HepG2 (cell line): ENCODE measurements at regions not wholly inside any gene's neighbourhood (a gene's known extent, or its start where the extent isn't known, plus 50 kb on each side); places are given as distances from the start of the nearest gene placed in this dataset.

Experiments
- ATAC-seq: fragments of 200-7000 bp; cut with Tn5 transposase; 3 replicates; pipeline ENCODE4 v1.9.1; 2020; ENCODE audit warnings: mild to moderate bottlenecking, moderate library complexity
- BruUV-seq: library from RNA; stranded (reverse); fragments of 400-500 nt; replicated peaks from 2 replicates; lab custom pipeline; 2021; lab: Mats Ljungman, UMichigan
- CTCF ChIA-PET: fragments of 300-600 bp; formaldehyde crosslinking; extraction: SDS; loops from one replicate; lab custom pipeline; 2021; ENCODE audit warnings: low total read pairs, inconsistent platforms, low intra/inter-chr PET ratio; lab: Yijun Ruan, JAX
- POLR2A ChIA-PET: fragments of 350-600 bp; sonication (Branson Sonifier 250); formaldehyde crosslinking; loops from one replicate; lab custom pipeline; 2020; ENCODE audit warnings: antibody characterized with exemption, inconsistent platforms; lab: Yijun Ruan, JAX
- DNase-seq: peaks from one replicate; pipeline ENCODE4 v3.0.0-alpha.2; 2015; ENCODE audit warnings: low spot score
- FAIRE-seq: peaks from 3 replicates; lab custom pipeline; 2011; peaks lifted over from hg19 to GRCh38; lab: Jason Lieb, UNC
- H2AFZ ChIP-seq: one replicate; pipeline ENCODE4 v1.6.1; 2011; ENCODE audit warnings: low read length, inconsistent platforms
- H3K27ac ChIP-seq: fragments of 300-600 bp; 3 replicates; pipeline ENCODE4 v1.8.0; 2011; ENCODE audit warnings: mixed run types, mild to moderate bottlenecking, mixed read lengths, low read length, inconsistent platforms; ENCODE audit not compliant: insufficient read depth; ENCODE audit errors: extremely low read length
- H3K27me3 ChIP-seq, 2 experiments: fragments of 200-600 bp in 1 of 2; 2 replicates in 1 of 2; 3 replicates in 1 of 2; pipeline versions ENCODE4 v1.6.0 to v1.8.0; 2011; ENCODE audit warnings: low read length in 2 of 2, mild to moderate bottlenecking in 2 of 2, moderate library complexity in 2 of 2, inconsistent platforms in 1 of 2; ENCODE audit not compliant: insufficient read depth in 2 of 2, control insufficient read depth in 1 of 2
- H3K36me3 ChIP-seq, 2 experiments: fragments of 200-600 bp in 1 of 2; replicated peaks in 1 of 2; 2 replicates in 1 of 2; 3 replicates in 1 of 2; pipeline versions ENCODE4 v1.5.1 to v1.8.0; 2011; ENCODE audit warnings: low read length in 2 of 2, inconsistent platforms in 1 of 2; ENCODE audit not compliant: insufficient read depth in 2 of 2, control insufficient read depth in 1 of 2
- H3K4me1 ChIP-seq: 2 replicates; pipeline ENCODE4 v1.5.1; 2012; ENCODE audit warnings: low read length, inconsistent platforms; ENCODE audit not compliant: insufficient read depth
- H3K4me2 ChIP-seq: 2 replicates; pipeline ENCODE4 v1.6.0; 2011; ENCODE audit warnings: low read depth, low read length, inconsistent platforms
- H3K4me3 ChIP-seq, 3 experiments: fragments of 200-600 bp in 1 of 3; sonication (generic), shearing (Covaris generic) in 1 of 3; replicated peaks in 1 of 3; 2 replicates each; pipeline ENCODE4 v1.5.1; 2011 to 2016; ENCODE audit warnings: low read length in 3 of 3, inconsistent platforms in 2 of 3, low read depth in 2 of 3, mild to moderate bottlenecking in 2 of 3, control low read depth in 1 of 3, mixed read lengths in 1 of 3; ENCODE audit not compliant: insufficient read depth in 1 of 3
- H3K79me2 ChIP-seq: one replicate; pipeline ENCODE4 v1.6.1; 2011; ENCODE audit warnings: low read length, inconsistent platforms; ENCODE audit not compliant: insufficient read depth
- H3K9ac ChIP-seq: 2 replicates; pipeline ENCODE4 v1.6.0; 2011; ENCODE audit warnings: mild to moderate bottlenecking, low read depth, low read length, inconsistent platforms; ENCODE audit not compliant: insufficient read depth
- H3K9me3 ChIP-seq: 2 replicates; pipeline ENCODE4 v1.5.1; 2012; ENCODE audit warnings: mild to moderate bottlenecking, low read length
- H4K20me1 ChIP-seq: 2 replicates; pipeline ENCODE4 v1.6.0; 2011; ENCODE audit warnings: inconsistent platforms, mild to moderate bottlenecking, low read length, moderate library complexity; ENCODE audit not compliant: insufficient read depth
- EED ChIP-seq: sonication (generic); formaldehyde crosslinking; IDR thresholded peaks from 2 replicates; pipeline ENCODE4 v1.5.0; 2020; ENCODE audit warnings: mild to moderate bottlenecking, missing genetic modification reagents
- HOXA7 ChIP-seq: sonication (generic); formaldehyde crosslinking; IDR thresholded peaks from 2 replicates; pipeline ENCODE4 v1.8.1; 2022; ENCODE audit warnings: mild to moderate bottlenecking, missing genetic modification reagents, moderate library complexity
- IKZF5 ChIP-seq: IDR thresholded peaks from 2 replicates; pipeline ENCODE4 v1.6.1; 2018; ENCODE audit warnings: missing genetic modification reagents, mild to moderate bottlenecking, missing compliant biosample characterization
- RXRB ChIP-seq: IDR thresholded peaks from 2 replicates; pipeline ENCODE4 v1.6.1; 2016; ENCODE audit warnings: borderline replicate concordance, missing genetic modification reagents, missing compliant biosample characterization
- SP2 ChIP-seq: sonication (generic); formaldehyde crosslinking; IDR thresholded peaks from 2 replicates; pipeline ENCODE4 v1.5.1; 2020; ENCODE audit warnings: mild to moderate bottlenecking, missing genetic modification reagents
- TBX2 ChIP-seq: sonication (generic); formaldehyde crosslinking; IDR thresholded peaks from 2 replicates; pipeline ENCODE4 v1.5.0; 2020; ENCODE audit warnings: missing genetic modification reagents, mild to moderate bottlenecking, borderline replicate concordance
- ZNF782 ChIP-seq: sonication (generic); formaldehyde crosslinking; IDR thresholded peaks from 2 replicates; pipeline ENCODE4 v1.4.0; 2020; ENCODE audit warnings: missing genetic modification reagents, mild to moderate bottlenecking, borderline replicate concordance
- WGBS: methylation state at CpG from one replicate; pipeline ENCODE4 v1.1.6; 2017; ENCODE audit warnings: low lambda C conversion rate; 5-methylcytosine and 5-hydroxymethylcytosine counted together
- in situ Hi-C: cut with HindIII; loops from 2 replicates; pipeline ENCODE4 v1.10.0; 2017; ENCODE audit warnings: low pct_unique_long_range_greater_than_20kb; ENCODE audit not compliant: extremely low pct_ligation_motif_present
- intact Hi-C: fragments of 100-400 bp; cut with micrococcal nuclease; formaldehyde crosslinking; loops from one replicate; pipeline ENCODE4 v1.10.0; 2022; ENCODE audit not compliant: unreplicated experiment
- TF ChIP-seq, protein P1 (sequence below): IDR thresholded peaks from 2 replicates; pipeline ENCODE4 v1.6.1; 2016; ENCODE audit warnings: mild to moderate bottlenecking
- TF ChIP-seq, protein P2 (sequence below): sonication (generic); IDR thresholded peaks from 2 replicates; pipeline ENCODE4 v1.6.1; 2016; ENCODE audit warnings: low read depth, borderline replicate concordance

DNA sequence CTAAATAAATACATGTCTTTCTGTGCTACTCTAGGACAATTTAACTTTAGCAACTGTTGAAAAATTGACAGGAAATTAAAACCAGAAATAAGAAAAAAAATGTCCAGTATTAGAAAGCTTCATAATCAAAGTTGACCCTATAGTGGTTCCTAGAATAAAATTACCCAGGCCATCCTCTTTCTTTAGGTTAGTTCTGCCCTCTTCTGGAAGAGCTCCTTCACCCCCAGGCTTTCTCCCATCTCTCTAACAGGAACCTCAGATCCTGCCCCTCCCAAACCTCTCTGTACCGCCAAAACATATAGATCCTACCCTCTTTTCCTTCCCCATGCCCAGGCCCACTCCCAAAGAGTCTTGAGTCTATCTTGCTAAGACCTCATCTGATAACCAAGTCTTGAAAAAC lies 159.4 kb upstream of the CDK1 start:
- Histone ChIP-seq H3K79me2 (no peaks in the 10 kb centered on the region), H3K9me3 (no peaks in the 10 kb centered on the region), H3K36me3 (no peaks in the 10 kb centered on the region), H3K27ac (no peak overlapping the region), H3K4me2 (no peak overlapping the region), H3K27me3 (no peaks in the 10 kb centered on the region), H3K4me3 (no peak overlapping the region), H3K9ac (no peak overlapping the region), H3K4me1 (no peaks in the 10 kb centered on the region), H2AFZ (no peak overlapping the region), H4K20me1 (no peaks in the 10 kb centered on the region)
- intact Hi-C loops (no loop called here), in situ Hi-C loops (no loop called here)
- WGBS: 81% methylated on average over 1 of the region's 1 CpG
- DNase-seq: no peak
- no TSS peak for BruUV-seq
- no peak for ATAC-seq
- ChIA-PET POLR2A (no interaction called here), CTCF (no interaction called here)
- no peak for TF ChIP-seq IKZF5 (CRISPR knock-in tag)
- TF ChIP-seq SP2 (CRISPR knock-in tag): no peak
- TF ChIP-seq, protein P1, sequence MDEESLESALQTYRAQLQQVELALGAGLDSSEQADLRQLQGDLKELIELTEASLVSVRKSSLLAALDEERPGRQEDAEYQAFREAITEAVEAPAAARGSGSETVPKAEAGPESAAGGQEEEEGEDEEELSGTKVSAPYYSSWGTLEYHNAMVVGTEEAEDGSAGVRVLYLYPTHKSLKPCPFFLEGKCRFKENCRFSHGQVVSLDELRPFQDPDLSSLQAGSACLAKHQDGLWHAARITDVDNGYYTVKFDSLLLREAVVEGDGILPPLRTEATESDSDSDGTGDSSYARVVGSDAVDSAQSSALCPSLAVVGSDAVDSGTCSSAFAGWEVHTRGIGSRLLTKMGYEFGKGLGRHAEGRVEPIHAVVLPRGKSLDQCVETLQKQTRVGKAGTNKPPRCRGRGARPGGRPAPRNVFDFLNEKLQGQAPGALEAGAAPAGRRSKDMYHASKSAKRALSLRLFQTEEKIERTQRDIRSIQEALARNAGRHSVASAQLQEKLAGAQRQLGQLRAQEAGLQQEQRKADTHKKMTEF (CRISPR knock-in tag): no peak
- no peak for FAIRE-seq

DNA sequence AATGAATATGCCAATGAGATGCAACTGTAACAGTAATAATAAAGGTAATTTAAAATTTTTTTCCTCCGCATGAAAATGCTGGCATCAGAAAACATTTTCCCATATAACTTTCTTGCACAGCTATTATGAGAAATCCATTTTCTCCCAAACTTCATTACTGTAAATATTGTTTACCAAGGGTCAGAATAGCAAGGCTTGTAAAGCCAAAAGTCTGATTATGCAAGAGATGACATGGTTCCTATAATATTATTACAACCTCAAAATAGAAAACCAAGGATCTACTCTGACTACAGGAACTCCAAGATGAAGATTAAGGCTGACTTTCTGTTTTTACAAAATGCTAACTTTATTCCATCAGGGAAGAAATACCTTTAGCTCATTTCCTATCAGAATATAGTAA lies 162.7 kb upstream of the CDK1 start:
- intact Hi-C loops: no loop called here
- no peak overlapping the region for H3K9ac ChIP-seq
- ChIA-PET CTCF (no interaction called here), POLR2A (no interaction called here)
- H3K4me1 ChIP-seq: no peaks in the 10 kb centered on the region
- H3K4me2 ChIP-seq: no peak overlapping the region
- H4K20me1 ChIP-seq: no peaks in the 10 kb centered on the region
- no peak overlapping the region for H2AFZ ChIP-seq
- no peaks in the 10 kb centered on the region for H3K27me3 ChIP-seq
- no peak overlapping the region for H3K27ac ChIP-seq
- no peak for ATAC-seq
- H3K9me3 ChIP-seq: no peaks in the 10 kb centered on the region
- no peak overlapping the region for H3K4me3 ChIP-seq
- no TSS peak for BruUV-seq
- WGBS: 91% methylated on average over 1 of the region's 1 CpG
- H3K79me2 ChIP-seq: no peaks in the 10 kb centered on the region
- H3K36me3 ChIP-seq: no peaks in the 10 kb centered on the region
- DNase-seq: no peak
- no peak for FAIRE-seq
- TF ChIP-seq EED: no peak
- TF ChIP-seq RXRB (CRISPR knock-in tag): no peak
- TF ChIP-seq TBX2 (CRISPR knock-in tag): no peak
- TF ChIP-seq ZNF782 (CRISPR knock-in tag): no peak
- TF ChIP-seq, protein P2, sequence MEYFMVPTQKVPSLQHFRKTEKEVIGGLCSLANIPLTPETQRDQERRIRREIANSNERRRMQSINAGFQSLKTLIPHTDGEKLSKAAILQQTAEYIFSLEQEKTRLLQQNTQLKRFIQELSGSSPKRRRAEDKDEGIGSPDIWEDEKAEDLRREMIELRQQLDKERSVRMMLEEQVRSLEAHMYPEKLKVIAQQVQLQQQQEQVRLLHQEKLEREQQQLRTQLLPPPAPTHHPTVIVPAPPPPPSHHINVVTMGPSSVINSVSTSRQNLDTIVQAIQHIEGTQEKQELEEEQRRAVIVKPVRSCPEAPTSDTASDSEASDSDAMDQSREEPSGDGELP: no peak
- no peak for TF ChIP-seq HOXA7
- in situ Hi-C loops: no loop called here
